SK-N-SH treated with all-trans-retinoic acid at 6 μM for 48 hours (cell line): ENCODE measurements at regions not wholly inside any gene's neighbourhood (a gene's known extent, or its start where the extent isn't known, plus 50 kb on each side); places are given as distances from the start of the nearest gene placed in this dataset.

Experiments used
- ATAC-seq: fragments of 200-7000 bp; cut with Tn5 transposase; 3 replicates; pipeline ENCODE4 v1.9.1; 2020; ENCODE audit warnings: mild to moderate bottlenecking, moderate library complexity
- ARNTL ChIP-seq: fragments of 450-650 bp; formaldehyde crosslinking; IDR thresholded peaks from 2 replicates; pipeline ENCODE4 v1.5.0; 2020; ENCODE audit warnings: low read depth, mild to moderate bottlenecking, moderate library complexity, borderline replicate concordance
- BACH2 ChIP-seq: fragments of 250-450 bp; sonication (Bioruptor Pico); IDR thresholded peaks from 2 replicates; pipeline ENCODE4 v1.9.0; 2021; ENCODE audit warnings: mild to moderate bottlenecking, borderline replicate concordance
- CSDC2 ChIP-seq: fragments of 250-450 bp; sonication (Bioruptor Pico); IDR thresholded peaks from 2 replicates; pipeline ENCODE4 v1.5.0; 2020; ENCODE audit warnings: mild to moderate bottlenecking, moderate library complexity
- ESRRG ChIP-seq: fragments of 250-450 bp; sonication (Bioruptor Pico); IDR thresholded peaks from 2 replicates; pipeline ENCODE4 v1.6.1; 2021; ENCODE audit warnings: mild to moderate bottlenecking
- GLIS3 ChIP-seq: fragments of 250-450 bp; sonication (Bioruptor Pico); IDR thresholded peaks from 2 replicates; pipeline ENCODE4 v1.5.0; 2020; ENCODE audit warnings: mild to moderate bottlenecking, moderate library complexity
- ISL1 ChIP-seq: fragments of 250-450 bp; sonication (Bioruptor Pico); IDR thresholded peaks from 2 replicates; pipeline ENCODE4 v2.1.2; 2022; ENCODE audit warnings: mild to moderate bottlenecking, moderate library complexity
- OSR1 ChIP-seq: fragments of 250-450 bp; sonication (Bioruptor Pico); IDR thresholded peaks from 2 replicates; pipeline ENCODE4 v1.8.0; 2022; ENCODE audit warnings: moderate library complexity, mild to moderate bottlenecking, inconsistent platforms
- PPARA ChIP-seq: fragments of 250-450 bp; sonication (Bioruptor Pico); IDR thresholded peaks from 2 replicates; pipeline ENCODE4 v1.5.0; 2020; ENCODE audit warnings: mild to moderate bottlenecking, borderline replicate concordance
- RARB ChIP-seq: fragments of 250-450 bp; sonication (Bioruptor Pico); IDR thresholded peaks from 2 replicates; pipeline ENCODE4 v1.8.0; 2021; ENCODE audit warnings: mild to moderate bottlenecking, moderate library complexity
- SNAI2 ChIP-seq: fragments of 250-450 bp; sonication (Bioruptor Pico); IDR thresholded peaks from 2 replicates; pipeline ENCODE4 v1.5.0; 2020; ENCODE audit warnings: mild to moderate bottlenecking, moderate library complexity
- TCF4 ChIP-seq: fragments of 250-450 bp; sonication (Bioruptor Pico); IDR thresholded peaks from 2 replicates; pipeline ENCODE4 v1.8.0; 2021; ENCODE audit warnings: mild to moderate bottlenecking, moderate library complexity, borderline replicate concordance
- TOX ChIP-seq: fragments of 250-450 bp; sonication (Bioruptor Pico); IDR thresholded peaks from 2 replicates; pipeline ENCODE4 v1.8.0; 2021; ENCODE audit warnings: mild to moderate bottlenecking, moderate library complexity, borderline replicate concordance
- ZC3H10 ChIP-seq: fragments of 250-450 bp; sonication (Bioruptor Pico); IDR thresholded peaks from 2 replicates; pipeline ENCODE4 v1.5.1; 2021; ENCODE audit warnings: mild to moderate bottlenecking, moderate library complexity
- ZFP3 ChIP-seq: fragments of 250-450 bp; sonication (Bioruptor Pico); IDR thresholded peaks from 2 replicates; pipeline ENCODE4 v1.5.0; 2020; ENCODE audit warnings: mild to moderate bottlenecking, moderate library complexity
- ZFP30 ChIP-seq: fragments of 450-650 bp; formaldehyde crosslinking; IDR thresholded peaks from 2 replicates; pipeline ENCODE4 v1.5.0; 2022; ENCODE audit warnings: mild to moderate bottlenecking, moderate library complexity
- ZNF565 ChIP-seq: fragments of 450-650 bp; formaldehyde crosslinking; conservative IDR thresholded peaks from 2 replicates; pipeline ENCODE4 v1.5.0; 2020; ENCODE audit warnings: low read depth, mild to moderate bottlenecking, moderate library complexity
- ZNF70 ChIP-seq: fragments of 450-650 bp; formaldehyde crosslinking; IDR thresholded peaks from 2 replicates; pipeline ENCODE4 v1.5.0; 2020; ENCODE audit warnings: mild to moderate bottlenecking, moderate library complexity
- ZNF8 ChIP-seq: fragments of 450-650 bp; formaldehyde crosslinking; IDR thresholded peaks from 2 replicates; pipeline ENCODE4 v1.5.0; 2020; ENCODE audit warnings: mild to moderate bottlenecking, moderate library complexity
- TF ChIP-seq, protein P1 (sequence below): fragments of 250-450 bp; sonication (Bioruptor Pico); IDR thresholded peaks from 2 replicates; pipeline ENCODE4 v1.5.1; 2020; ENCODE audit warnings: low read depth, mild to moderate bottlenecking, moderate library complexity
- TF ChIP-seq, protein P2 (sequence below): fragments of 250-450 bp; sonication (Bioruptor Pico); IDR thresholded peaks from 2 replicates; pipeline ENCODE4 v1.8.0; 2021; ENCODE audit warnings: low read depth, mild to moderate bottlenecking, moderate library complexity, borderline replicate concordance
- TF ChIP-seq, protein P3 (sequence below): fragments of 250-450 bp; sonication (Bioruptor Pico); IDR thresholded peaks from 2 replicates; pipeline ENCODE4 v1.8.0; 2020; ENCODE audit warnings: mild to moderate bottlenecking, moderate library complexity, borderline replicate concordance
- TF ChIP-seq, protein P4 (sequence below): fragments of 250-450 bp; sonication (Bioruptor Pico); IDR thresholded peaks from 2 replicates; pipeline ENCODE4 v1.5.0; 2020; ENCODE audit warnings: mild to moderate bottlenecking, moderate library complexity
- TF ChIP-seq, protein P5 (sequence below): fragments of 250-450 bp; sonication (Bioruptor Pico); IDR thresholded peaks from 2 replicates; pipeline ENCODE4 v1.5.1; 2021; ENCODE audit warnings: mild to moderate bottlenecking, moderate library complexity

DNA sequence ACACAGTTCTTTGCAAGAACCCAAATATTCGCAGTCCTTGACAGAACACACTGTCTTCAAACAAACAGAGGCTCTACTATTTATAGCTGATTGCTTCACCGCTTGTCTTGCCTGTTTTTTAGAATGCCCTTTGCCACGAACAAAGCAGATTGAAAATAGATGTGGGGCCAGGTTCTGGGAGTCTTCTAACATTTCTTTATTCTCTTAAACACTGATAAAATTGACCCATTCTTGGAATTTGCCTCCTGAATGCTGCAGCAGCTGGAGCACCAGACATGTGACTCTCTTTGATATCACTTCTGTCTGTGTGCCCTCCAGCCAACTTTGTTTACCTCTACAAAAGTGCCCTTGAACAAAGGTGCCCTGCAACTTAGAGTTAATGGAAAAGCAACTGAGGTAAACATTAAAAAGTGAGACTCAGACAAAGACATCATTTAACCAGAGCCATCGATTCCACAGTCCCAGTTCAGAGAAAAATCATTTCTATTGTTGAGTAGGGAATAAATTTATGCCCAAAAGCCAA, 64.2 kb upstream of the SPP1 start:
- TF ChIP-seq, protein P1, sequence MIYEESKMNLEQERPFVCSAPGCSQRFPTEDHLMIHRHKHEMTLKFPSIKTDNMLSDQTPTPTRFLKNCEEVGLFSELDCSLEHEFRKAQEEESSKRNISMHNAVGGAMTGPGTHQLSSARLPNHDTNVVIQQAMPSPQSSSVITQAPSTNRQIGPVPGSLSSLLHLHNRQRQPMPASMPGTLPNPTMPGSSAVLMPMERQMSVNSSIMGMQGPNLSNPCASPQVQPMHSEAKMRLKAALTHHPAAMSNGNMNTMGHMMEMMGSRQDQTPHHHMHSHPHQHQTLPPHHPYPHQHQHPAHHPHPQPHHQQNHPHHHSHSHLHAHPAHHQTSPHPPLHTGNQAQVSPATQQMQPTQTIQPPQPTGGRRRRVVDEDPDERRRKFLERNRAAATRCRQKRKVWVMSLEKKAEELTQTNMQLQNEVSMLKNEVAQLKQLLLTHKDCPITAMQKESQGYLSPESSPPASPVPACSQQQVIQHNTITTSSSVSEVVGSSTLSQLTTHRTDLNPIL (CRISPR knock-in tag) = no peak
- no peak for TF ChIP-seq CSDC2 (CRISPR knock-in tag)
- TF ChIP-seq ARNTL (CRISPR knock-in tag) = no peak
- no peak for TF ChIP-seq OSR1 (CRISPR knock-in tag)
- TF ChIP-seq, protein P2, sequence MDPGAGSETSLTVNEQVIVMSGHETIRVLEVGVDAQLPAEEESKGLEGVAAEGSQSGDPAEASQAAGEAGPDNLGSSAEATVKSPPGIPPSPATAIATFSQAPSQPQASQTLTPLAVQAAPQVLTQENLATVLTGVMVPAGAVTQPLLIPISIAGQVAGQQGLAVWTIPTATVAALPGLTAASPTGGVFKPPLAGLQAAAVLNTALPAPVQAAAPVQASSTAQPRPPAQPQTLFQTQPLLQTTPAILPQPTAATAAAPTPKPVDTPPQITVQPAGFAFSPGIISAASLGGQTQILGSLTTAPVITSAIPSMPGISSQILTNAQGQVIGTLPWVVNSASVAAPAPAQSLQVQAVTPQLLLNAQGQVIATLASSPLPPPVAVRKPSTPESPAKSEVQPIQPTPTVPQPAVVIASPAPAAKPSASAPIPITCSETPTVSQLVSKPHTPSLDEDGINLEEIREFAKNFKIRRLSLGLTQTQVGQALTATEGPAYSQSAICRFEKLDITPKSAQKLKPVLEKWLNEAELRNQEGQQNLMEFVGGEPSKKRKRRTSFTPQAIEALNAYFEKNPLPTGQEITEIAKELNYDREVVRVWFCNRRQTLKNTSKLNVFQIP (CRISPR knock-in tag) = no peak
- no peak for TF ChIP-seq GLIS3 (CRISPR knock-in tag)
- TF ChIP-seq, protein P3, sequence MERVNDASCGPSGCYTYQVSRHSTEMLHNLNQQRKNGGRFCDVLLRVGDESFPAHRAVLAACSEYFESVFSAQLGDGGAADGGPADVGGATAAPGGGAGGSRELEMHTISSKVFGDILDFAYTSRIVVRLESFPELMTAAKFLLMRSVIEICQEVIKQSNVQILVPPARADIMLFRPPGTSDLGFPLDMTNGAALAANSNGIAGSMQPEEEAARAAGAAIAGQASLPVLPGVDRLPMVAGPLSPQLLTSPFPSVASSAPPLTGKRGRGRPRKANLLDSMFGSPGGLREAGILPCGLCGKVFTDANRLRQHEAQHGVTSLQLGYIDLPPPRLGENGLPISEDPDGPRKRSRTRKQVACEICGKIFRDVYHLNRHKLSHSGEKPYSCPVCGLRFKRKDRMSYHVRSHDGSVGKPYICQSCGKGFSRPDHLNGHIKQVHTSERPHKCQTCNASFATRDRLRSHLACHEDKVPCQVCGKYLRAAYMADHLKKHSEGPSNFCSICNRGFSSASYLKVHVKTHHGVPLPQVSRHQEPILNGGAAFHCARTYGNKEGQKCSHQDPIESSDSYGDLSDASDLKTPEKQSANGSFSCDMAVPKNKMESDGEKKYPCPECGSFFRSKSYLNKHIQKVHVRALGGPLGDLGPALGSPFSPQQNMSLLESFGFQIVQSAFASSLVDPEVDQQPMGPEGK (CRISPR knock-in tag) = no peak
- no peak for TF ChIP-seq TOX
- no peak for TF ChIP-seq BACH2 (CRISPR knock-in tag)
- no peak for TF ChIP-seq SNAI2 (CRISPR knock-in tag)
- no peak for TF ChIP-seq ZNF8
- TF ChIP-seq TCF4 (CRISPR knock-in tag) = no peak
- no peak for TF ChIP-seq ISL1 (CRISPR knock-in tag)
- no peak for TF ChIP-seq ZFP30 (CRISPR knock-in tag)
- TF ChIP-seq, protein P4, sequence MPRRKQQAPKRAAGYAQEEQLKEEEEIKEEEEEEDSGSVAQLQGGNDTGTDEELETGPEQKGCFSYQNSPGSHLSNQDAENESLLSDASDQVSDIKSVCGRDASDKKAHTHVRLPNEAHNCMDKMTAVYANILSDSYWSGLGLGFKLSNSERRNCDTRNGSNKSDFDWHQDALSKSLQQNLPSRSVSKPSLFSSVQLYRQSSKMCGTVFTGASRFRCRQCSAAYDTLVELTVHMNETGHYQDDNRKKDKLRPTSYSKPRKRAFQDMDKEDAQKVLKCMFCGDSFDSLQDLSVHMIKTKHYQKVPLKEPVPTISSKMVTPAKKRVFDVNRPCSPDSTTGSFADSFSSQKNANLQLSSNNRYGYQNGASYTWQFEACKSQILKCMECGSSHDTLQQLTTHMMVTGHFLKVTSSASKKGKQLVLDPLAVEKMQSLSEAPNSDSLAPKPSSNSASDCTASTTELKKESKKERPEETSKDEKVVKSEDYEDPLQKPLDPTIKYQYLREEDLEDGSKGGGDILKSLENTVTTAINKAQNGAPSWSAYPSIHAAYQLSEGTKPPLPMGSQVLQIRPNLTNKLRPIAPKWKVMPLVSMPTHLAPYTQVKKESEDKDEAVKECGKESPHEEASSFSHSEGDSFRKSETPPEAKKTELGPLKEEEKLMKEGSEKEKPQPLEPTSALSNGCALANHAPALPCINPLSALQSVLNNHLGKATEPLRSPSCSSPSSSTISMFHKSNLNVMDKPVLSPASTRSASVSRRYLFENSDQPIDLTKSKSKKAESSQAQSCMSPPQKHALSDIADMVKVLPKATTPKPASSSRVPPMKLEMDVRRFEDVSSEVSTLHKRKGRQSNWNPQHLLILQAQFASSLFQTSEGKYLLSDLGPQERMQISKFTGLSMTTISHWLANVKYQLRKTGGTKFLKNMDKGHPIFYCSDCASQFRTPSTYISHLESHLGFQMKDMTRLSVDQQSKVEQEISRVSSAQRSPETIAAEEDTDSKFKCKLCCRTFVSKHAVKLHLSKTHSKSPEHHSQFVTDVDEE (CRISPR knock-in tag) = no peak
- TF ChIP-seq PPARA (CRISPR knock-in tag) = no peak
- TF ChIP-seq ZNF70 = no peak
- no peak for TF ChIP-seq ESRRG
- no peak for TF ChIP-seq RARB (CRISPR knock-in tag)
- no peak for TF ChIP-seq ZC3H10 (CRISPR knock-in tag)
- TF ChIP-seq, all 23 proteins: peak for 0
- ATAC-seq = no peak

DNA sequence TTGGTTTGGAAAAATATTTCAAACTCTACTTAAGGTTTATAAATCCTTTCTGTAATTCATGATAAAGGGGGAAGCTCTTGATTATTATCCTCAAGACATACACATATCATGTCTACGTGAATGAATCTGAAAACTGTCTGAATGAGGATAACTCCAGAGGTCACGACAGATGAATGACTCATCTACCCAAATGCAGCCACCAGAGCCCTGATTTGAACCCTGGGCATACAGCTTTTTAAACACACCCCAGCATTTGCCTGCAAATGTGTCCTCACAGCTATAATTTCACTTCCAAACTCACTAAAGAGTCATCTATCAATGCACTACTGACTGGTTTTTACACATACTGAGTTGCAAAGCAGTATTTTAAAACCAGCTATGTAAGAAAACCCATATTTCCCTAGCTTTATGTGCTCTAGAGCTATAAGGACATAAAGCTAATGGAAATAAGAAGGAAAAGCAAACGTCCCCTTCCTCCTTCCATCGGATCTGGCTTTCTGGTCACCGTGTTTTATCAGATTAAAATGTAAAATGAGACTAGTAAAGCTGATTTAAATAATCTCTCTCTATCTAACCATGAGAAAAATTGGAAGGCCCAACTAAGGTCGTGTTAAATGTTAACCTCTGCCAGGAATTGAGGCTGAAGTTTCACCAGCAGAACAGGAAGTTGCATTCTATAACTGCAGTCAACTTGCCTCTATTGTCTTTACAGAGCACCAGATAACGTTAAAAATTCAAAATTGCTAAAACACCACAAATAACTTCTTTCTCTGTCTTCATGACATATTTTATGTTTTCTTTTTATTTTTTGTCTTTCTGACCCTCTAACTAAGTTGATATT, 63.1 kb upstream of the SPP1 start:
- no peak for ATAC-seq
- TF ChIP-seq ARNTL (CRISPR knock-in tag) (no peak), CSDC2 (CRISPR knock-in tag) (no peak), ZNF70 (no peak), PPARA (CRISPR knock-in tag) (no peak), SNAI2 (CRISPR knock-in tag) (no peak), TCF4 (CRISPR knock-in tag) (no peak), ZC3H10 (CRISPR knock-in tag) (no peak), OSR1 (CRISPR knock-in tag) (no peak), GLIS3 (CRISPR knock-in tag) (no peak), ZNF8 (no peak), ISL1 (CRISPR knock-in tag) (no peak), TOX (no peak), ZNF565 (CRISPR knock-in tag) (no peak), ESRRG (no peak), ZFP3 (no peak)
- TF ChIP-seq, protein P1 (CRISPR knock-in tag) = no peak
- TF ChIP-seq, protein P2 (CRISPR knock-in tag) = no peak
- TF ChIP-seq, protein P5, sequence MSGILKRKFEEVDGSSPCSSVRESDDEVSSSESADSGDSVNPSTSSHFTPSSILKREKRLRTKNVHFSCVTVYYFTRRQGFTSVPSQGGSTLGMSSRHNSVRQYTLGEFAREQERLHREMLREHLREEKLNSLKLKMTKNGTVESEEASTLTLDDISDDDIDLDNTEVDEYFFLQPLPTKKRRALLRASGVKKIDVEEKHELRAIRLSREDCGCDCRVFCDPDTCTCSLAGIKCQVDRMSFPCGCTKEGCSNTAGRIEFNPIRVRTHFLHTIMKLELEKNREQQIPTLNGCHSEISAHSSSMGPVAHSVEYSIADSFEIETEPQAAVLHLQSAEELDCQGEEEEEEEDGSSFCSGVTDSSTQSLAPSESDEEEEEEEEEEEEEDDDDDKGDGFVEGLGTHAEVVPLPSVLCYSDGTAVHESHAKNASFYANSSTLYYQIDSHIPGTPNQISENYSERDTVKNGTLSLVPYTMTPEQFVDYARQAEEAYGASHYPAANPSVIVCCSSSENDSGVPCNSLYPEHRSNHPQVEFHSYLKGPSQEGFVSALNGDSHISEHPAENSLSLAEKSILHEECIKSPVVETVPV (CRISPR knock-in tag) = no peak
- TF ChIP-seq, protein P3 (CRISPR knock-in tag) = no peak
